HG03108 (cell line): ENCODE measurements at regions not wholly inside any gene's neighbourhood (a gene's known extent, or its start where the extent isn't known, plus 50 kb on each side); places are given as distances from the start of the nearest gene placed in this dataset.

Experiments
- ATAC-seq: cut with Tn5 transposase; IDR thresholded peaks from one replicate; pipeline ENCODE4 v1.9.1; 2021; ENCODE audit warnings: moderate library complexity; ENCODE audit not compliant: unreplicated experiment

DNA sequence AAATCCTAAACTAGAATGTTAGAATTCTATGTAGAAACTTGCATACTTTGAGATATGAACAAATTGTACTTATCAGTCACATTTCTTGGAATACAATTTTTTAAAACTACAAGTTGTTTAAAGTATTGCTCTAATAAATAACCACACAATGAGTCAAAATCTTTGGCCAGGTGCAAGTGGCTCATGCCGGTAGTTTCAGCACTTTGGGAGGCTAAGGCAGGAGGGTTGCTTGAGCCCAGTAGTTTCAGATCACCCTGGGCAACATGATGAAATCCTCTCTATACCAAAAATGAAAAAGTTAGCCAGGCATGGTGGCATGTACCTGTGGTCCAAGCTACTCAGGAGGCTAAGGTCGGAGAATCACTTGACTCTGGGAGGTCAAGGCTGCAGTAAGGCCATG is 257.8 kb downstream of the COX7C start:
- ATAC-seq = no peak

DNA sequence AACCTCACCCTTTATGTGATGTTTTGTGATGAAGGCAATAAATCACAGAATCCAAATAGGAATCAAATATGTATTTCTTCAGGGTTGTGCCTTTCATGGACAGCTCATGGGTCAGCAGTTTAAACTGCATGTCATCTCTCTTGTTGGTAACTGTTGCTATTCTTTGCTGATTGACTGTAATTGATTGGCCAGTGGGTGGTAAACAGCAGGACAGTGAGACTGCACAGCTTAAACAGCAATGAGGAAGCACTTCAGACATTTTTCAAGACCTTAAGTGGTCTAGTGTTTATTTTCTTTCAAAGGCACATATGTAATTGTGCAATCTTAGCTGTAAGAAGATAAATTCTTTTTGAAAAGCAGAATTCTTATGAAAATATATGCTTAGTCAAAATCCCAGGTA is 260.5 kb downstream of the COX7C start:
- ATAC-seq = no peak

DNA sequence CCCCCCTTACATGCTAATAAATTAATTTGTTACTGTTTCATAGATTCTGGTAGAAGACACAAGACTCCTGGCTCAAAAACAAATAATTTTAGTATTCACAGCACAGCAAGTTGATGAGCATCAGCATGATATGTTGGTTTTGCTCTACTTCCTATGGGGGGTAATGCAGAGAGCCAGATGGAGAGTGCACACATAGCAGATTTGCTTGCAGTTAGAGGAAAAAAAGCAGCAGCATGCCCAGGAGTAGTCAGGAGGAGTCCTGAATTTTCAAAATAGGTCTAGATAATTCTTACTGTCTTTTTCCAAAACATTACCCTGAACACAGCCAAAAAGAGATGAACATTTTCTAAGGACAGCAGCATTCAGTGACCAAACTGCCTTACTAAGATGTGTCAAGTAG is 261.3 kb downstream of the COX7C start:
- no peak for ATAC-seq

DNA sequence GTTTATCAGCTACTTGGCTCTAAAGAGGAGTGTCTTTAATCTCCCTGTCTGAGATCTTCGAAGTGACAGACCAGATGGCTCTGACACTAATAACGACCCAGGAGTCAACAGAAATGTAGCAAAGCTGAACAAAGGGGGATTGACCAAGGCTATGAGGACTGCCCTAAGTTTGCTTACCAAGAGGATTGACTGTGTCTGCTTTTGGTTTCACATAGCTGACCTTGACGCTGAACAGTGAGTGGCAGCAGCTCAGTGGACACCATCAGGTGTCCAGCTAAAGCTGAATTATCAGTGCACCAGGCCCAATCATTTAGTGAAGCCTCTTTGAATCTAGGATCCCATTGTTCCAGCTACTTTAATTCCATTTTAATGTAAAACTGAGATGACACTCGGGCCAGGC is 262.6 kb downstream of the COX7C start:
- ATAC-seq = no peak

DNA sequence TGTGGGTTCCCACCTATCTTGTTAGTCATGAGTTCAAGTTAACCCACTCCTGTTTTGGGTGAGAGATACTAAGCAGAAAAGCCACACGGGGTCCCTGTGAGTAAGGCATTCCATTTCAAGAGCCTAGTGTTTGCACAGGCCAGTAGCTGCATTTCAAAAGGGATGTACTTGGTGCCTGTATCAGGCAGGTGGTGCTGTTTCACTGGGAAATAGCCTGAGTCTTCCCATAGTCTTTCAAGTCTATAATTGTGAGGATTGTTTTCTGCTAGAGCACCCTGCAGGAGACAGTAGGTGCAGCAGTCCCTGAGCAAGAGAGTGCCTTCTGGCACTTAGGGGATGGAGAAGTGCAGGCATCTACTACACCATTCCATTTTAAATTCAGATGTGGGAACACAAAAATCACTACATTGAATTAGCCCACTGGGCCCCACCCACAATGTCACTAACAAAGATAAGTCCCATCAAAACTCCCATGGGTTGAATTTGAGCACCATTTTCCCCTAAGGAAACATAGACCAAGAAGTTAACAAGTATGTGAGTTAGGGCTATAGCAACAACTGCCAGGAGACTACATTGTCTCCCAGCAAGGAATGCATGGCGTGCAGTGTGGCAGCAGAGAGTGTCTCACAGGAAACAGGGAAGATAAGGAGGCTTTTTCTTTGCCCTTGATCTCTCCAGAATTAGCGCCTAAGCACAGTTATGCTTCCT is 263.2 kb downstream of the COX7C start:
- ATAC-seq = peak; percentile 93

DNA sequence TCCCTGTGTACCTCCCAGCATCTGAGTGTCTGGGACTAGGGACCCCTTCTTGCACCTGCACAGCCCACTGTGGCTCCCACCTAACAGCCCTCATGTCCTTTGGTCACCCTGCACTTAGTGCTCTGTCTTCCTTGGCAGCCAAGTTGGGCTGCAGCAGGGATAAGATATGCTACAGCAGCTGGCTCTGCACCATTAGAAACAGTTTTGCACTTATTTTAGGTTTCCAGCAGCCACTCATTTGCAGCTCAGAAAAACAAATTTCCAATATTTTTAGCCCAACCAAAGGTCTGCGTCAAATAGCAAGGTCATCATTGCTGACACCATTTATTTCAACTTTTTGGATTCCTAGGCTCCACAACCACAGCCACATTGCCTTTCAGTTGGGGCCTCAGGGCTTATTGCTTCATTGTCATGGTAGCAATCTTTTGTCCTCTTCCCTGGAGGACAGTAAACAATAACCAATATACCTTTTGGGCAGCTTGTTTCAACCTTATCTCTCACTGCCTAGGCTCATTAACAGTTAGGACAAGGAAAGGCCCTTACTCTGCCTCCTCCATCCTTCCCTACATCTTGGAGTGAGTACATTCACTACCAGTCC is 263.9 kb downstream of the COX7C start:
- no peak for ATAC-seq

DNA sequence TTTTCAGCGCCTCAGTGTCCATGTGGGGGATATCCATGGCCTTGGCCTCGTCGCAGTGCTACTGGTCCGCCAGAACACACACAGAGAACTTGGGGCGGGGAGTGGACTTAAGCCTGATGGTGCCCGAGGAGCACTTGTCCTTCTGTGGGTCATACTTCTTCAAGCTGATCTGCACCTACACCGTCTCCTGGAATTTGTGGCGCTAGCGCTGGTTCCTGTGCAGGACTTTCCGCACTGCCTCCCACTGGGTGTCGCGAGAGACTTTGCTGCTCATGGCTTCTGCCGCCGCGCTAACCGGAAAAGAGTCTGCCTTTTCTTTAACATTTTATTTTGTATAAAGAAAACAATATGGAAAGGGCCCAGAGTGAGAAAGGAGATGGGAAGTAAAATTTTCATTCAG is 266.9 kb downstream of the COX7C start:
- no peak for ATAC-seq

DNA sequence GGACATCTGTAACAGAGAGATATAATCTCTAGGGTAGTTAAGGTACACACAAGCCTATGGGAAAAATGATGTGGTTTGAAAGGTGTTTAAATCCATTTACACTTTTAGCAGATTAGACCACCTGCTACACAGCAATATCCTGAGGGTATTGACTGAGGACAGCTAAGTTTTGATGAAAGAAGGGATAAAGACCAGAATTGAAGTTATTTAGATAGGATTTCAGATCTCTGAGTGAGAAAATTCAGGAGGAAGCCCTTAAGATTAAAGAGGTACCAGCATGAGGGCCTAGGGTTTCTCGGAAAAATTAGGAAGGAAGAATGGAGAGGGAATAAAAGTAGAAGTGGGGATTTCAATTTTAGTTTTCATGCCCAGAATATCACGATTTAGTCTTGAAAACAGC is 267.3 kb downstream of the COX7C start:
- ATAC-seq = no peak

DNA sequence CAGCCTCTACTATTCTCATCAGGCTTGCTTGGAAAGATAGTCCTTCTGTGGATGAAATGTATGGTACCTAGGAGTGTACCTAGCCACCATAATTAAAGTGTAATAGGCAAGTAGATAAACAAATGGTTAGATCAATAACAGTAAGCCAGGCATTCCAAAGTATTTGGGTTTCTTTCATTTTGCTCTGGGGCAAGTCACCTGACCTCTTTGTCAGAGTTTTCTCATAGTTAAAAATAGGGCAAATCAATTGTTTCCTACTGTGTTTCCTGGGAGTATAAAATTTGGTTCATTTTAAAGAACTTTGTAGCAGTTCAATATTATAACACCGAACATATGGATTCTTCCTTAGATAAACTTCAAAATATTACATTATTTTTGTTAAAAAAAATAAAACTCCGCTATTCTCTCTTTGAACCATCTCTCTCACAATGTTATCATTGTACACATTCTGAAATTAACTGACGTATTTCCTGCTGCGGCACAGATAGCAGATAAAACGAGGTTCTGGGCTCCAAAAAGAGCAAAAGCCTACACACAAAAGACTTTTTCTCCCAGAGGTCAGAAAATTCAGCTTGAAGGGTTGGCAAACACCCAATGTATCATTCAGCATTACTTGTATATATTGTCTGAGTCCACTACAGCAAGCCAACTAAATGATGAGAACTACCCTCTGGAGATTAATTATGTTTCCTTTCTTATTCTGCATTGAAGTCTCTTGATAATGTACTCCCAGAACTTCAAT is 267.9 kb downstream of the COX7C start:
- no peak for ATAC-seq

DNA sequence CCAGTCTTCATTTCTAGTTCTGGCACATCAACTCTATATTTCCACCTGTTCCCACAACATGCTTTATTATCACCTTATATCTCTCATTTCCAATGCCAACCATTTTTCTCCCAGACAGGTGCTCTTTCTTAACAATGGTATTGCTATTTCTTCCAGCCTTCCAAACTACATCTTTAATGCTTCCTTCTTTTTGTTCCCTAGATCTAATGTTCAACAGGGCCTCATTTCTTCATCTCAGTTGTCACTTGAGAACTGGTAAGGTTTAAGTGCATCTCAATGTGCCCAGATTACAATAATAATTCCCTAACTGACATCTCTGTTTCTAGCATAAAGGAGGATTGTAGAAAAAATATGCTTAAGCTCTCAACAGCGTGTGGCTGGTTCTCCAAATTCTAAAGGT is 272.6 kb downstream of the COX7C start:
- ATAC-seq = no peak

DNA sequence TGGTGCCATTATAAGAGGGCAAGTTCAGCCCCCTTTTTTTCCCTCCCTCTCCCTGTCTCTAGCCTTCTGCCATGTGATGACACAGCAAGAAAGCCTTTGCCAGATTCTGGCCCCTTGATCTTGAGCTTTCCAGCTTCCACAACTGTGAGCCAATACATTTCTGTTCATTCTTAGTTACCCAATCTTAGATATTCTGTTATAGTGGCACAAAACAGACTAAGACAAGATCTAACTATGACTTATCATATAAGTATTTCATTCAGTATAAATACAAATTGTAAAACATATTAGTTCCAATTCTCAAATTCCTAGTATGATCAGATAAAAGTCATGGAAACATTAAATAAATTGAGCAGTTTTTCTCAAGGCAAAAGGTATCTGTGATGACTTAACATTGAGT is 276.3 kb downstream of the COX7C start:
- ATAC-seq = no peak

DNA sequence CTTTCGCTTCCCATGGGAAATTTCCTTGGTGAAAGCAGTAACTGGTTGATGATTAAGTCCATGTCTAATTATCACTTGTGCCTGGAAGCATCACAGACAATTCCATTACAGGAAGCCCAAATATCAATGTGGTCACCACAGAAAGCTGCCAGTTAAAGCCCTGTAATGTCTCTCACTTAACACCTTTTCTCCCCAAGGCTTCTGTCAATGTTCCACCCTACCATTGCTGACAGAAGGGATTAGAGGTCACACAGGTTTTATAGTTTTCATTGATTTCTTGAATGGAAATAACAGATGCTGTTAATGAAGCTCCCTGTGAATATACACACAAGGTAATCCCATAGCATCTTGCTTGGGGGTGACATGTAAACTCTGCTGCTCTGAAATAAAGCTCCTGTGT is 279.2 kb downstream of the COX7C start:
- ATAC-seq = no peak

DNA sequence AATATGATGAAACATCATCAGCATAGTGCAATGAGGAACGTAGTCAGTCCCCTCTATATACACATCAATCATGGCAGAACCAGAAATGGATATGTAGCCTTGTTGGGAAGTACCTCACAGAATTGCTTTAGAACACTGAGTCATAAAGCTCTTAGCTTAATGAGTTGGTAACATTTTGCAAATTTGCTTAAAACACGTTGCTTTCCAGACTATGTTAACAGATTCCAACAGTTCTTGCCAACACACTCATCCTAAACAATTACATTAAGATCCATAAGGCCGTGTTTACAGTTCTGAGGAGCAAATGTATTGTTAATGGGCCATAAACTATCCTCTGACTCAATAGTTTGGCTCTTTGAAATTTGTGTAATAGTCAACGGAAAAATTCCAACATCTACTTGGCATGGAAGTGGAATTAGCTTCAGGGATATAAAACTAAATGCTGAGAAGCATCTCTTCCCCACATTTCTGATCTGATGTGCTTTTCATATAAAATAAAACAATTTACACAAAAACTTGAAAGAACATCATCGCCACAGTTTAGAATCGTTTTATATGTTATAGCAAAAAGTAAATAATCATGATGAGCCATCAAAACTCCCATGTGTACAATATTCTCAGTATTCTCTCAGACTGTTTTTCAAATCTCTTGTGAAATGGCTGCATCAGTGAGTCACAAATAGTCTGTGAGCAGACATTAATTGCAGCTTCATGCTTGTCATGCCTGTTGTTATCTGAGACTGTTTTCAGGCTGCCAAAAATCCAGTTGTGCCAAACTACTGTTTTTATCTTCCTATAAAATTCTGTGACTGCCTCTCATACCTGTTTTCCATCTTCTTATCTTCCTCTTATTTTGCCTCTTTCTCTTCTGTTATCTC is 291.9 kb downstream of the COX7C start:
- no peak for ATAC-seq

DNA sequence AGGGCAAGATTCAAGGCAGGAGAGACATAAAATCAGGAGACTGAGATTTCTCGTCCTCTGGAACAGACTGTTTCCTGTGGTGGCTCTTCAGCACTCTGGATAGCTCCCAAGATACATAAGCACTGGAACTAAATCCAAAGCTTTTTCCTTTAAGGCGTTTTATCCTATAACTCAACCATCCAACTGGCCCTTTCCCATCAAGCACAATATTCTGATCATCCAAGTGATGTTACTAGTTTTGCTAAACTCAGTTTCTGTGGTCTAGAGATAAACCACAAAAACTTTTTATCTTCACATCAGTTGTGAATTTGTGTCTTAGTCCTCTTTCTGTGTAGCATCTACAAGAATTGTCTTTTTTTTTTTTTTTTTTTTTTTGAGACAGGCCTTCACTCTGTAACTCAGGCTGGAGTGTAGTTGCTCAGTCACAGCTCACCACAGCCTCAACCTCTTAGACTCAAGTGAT is 299.4 kb downstream of the COX7C start:
- ATAC-seq = no peak

DNA sequence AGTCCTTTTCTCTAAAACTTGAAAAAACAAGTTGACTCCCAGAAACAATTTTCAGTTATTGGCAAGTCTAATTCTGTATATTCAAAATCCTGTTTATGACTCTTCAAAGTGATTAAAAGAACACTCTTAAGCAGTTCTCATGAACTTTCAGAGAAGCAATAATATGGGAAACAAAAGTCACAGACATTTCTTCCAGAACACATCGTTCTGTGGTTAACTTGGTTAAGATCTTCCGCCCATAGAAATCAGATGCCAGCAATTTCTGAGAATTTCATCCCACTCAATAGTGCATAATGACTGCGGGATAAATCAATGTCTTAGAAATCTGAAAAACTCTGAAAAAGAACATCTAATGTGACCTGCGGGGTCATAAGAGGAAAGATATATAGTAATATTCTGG is 300.5 kb downstream of the COX7C start:
- ATAC-seq = no peak

DNA sequence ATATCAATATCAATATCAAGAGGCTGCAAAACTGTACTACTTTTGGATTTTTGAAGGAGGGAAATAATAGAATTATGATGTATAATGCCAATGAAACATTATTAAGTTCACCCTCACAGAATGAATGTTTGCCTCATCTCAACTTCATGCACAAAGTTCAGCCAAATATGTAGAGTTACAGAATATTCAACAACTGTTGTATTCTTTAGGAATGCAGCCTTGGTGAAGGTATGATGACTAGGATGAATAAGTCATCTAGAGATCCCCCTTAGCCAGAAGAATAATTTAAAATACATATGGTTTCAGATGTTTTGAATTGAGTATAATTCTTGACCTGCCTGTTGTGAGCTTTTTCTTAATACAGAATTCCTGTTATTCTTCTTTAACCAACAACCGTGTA is 308.3 kb downstream of the COX7C start:
- no peak for ATAC-seq

DNA sequence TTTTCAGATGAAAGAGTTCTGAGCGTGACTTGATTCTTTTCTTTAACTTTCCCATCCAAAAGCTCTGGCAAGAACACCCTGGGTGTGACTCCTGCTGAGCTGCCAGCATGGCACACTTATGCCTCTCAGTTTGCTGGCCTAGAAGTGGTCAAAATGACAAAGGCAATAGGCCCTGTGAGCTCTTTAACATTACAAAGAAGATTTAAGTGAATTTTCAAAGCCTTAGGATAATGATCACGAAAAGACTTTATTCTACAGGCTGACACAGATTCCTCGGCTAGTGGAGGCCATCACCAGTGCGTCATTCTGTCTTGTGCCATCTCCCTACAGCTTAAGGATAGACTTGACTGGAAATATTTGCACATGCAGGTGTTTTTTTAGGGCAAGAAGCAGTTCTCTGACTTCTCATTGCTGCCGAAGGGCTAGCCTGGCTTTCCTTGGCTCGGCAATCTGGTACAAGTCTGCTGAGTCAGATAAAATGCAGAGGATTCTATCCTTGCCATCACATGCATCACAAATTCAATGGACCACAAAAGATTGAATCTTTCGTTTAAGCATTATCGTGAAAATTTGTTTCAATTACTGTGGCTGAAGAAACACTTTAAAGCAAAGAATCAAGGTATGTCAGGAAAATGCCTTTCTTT is 311.5 kb downstream of the COX7C start:
- no peak for ATAC-seq

DNA sequence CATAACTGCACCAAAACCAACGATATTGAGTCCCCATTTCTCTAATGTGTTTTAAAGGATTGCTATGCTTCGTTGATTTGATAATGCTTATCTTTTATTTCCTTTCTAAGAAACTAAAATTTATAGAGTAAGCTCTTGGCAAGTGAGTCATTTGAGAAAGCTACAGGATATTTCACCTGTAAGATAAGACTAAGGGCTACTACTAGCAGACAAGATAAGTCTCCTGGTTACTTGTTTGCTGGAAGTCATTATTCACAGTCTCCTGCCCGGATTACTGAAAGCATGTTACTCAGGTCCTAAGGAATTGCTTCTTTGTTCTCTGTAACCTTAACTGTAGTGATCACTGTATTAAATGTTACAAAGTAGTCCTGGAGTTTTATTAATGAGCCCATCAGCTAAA is 315.9 kb upstream of the RASA1 start:
- no peak for ATAC-seq

DNA sequence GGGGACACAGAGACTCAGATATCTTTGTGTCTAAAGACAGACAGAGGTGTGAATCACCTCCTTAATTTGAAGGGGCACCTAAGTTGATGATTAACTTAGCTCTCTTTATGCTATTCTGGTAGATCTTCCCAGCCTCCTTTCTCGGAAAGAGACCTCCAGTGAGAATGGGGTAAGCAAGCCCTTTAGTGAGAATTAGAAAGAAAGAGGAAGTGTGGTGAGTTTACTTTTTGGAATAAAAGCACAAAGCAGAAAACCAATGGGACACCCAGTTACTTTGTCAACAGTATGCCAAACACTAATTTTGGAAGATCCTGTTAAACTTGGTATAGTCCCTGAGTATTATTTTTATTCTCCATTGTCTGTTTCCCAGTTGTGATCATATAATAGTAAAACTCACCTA is 302.8 kb upstream of the RASA1 start:
- no peak for ATAC-seq

DNA sequence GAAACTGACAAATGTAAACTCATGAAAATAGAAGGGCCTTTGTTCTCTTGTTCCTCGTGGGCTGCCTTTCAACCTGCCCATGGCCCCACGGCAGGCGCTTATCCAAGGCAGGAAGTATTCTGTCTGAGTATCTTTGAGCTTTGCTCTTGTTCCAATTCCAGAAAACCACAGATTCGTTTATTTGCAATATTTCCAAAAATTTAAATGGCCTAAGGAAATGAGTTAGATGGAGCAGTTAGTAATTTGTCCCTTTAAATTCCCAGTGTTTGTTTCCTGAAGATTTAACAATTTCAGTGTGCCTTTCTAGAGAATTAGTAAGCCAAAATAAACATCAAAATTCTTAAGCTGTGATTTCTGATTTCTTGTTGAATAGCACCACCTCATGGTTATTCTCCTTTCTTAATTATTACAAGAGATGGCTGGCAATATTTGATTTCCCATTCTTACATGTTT is 299.4 kb upstream of the RASA1 start:
- ATAC-seq = no peak

DNA sequence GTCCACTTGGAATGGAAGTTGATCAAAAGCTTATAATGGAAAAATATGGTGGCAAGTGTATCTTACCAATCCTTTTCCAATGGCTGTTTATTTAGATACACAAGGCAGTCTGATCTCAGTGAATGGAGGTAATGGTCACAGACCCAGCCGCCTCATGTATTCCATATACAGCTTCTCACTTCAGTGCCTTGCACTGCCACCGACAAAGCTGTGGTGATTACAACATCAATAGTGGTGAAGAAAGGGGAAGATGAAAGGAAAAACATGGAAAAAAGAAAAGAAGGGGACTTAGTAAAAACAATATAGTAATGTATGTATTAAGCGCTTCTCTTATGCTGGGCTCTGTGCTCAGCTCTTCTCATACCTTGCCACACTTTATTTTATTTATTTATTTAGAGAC is 297.3 kb upstream of the RASA1 start:
- ATAC-seq = no peak
